Stomach smooth muscle (tissue), 2 donors: ENCODE measurements at regions not wholly inside any gene's neighbourhood (a gene's known extent, or its start where the extent isn't known, plus 50 kb on each side); places are given as distances from the start of the nearest gene placed in this dataset.

Experiments used
- H3K27ac ChIP-seq: one replicate; pipeline ENCODE4 v1.7.0; 2013; ENCODE audit warnings: mild to moderate bottlenecking, low read length, inconsistent platforms
- H3K27me3 ChIP-seq, 2 donors: one replicate each; pipeline ENCODE4 v1.7.0; 2013; ENCODE audit warnings: low read length in 2 of 2; ENCODE audit not compliant: insufficient read depth in 2 of 2, control insufficient read depth in 1 of 2
- H3K36me3 ChIP-seq, 2 donors: one replicate each; pipeline ENCODE4 v1.7.0; 2013; ENCODE audit warnings: low read length in 2 of 2; ENCODE audit not compliant: control insufficient read depth in 2 of 2, insufficient read depth in 2 of 2
- H3K4me1 ChIP-seq: one replicate; pipeline ENCODE4 v1.7.0; 2013; ENCODE audit warnings: low read length; ENCODE audit not compliant: control insufficient read depth, insufficient read depth
- H3K4me3 ChIP-seq, 2 donors: one replicate each; pipeline ENCODE4 v1.7.0; 2013; ENCODE audit warnings: low read length in 2 of 2
- H3K9ac ChIP-seq, 2 donors: one replicate each; pipeline ENCODE4 v1.7.0; 2013; ENCODE audit warnings: low read length in 2 of 2, mild to moderate bottlenecking in 1 of 2
- H3K9me3 ChIP-seq, 2 donors: one replicate each; pipeline ENCODE4 v1.7.0; 2013; ENCODE audit warnings: low read length in 2 of 2; ENCODE audit not compliant: control insufficient read depth in 2 of 2
- donor health status: healthy.
- donor health status: Pancreatic carcinoma.

DNA sequence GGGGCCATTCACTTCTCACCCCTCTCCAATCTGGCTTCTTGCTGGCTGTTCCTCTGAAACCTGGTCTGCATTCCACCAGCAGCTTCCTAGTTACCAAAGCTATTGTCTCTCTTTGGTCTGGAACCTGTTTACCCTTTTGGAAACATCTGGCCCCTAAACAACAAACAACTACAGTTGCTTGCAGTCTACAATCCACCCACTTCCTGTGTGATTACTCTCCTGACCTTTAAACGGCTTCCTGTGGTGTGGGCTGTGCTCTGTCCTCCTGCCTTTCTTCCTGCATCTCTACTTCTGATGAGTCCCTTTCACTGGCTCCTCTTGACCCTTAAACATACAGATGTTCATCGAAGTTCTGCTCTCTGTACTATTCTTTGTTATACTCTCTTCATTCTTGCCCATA, 303.8 kb downstream of the TDRD15 start:
- peaks cover 2% of the 10 kb centered on the region for H3K4me1 ChIP-seq

DNA sequence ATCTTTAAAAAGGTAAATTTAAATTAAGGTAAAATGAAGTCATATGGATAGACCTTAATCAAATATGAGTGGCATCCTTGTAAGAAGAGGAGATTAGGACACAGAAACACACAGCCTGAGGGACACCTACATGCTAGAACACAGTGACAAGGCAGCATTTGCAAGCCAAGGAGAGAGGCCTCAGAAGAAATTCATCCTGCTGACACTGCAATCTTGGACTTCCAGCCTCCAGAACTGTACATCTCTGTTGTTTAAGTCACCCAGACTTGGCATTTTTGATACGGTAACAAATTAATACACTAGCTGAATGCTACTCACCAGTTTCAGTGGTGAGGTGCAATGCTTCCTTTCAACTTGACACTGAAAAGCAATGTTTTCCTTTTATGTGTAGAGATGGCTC, 305.0 kb downstream of the TDRD15 start:
- Histone ChIP-seq H3K4me3 (no peak overlapping the region), H3K27me3 (no peaks in the 10 kb centered on the region), H3K9me3 (no peaks in the 10 kb centered on the region), H3K4me1 (peaks cover 2% of the 10 kb centered on the region), H3K36me3 (no peaks in the 10 kb centered on the region), H3K9ac (no peak overlapping the region), H3K27ac (no peak overlapping the region)

More for the DNA sequence above, 303.8 kb downstream of the TDRD15 start:
- Histone ChIP-seq H3K9me3 (peaks cover 3 to 4% of the 10 kb centered on the region in 2 donors), H3K4me3 (no peak overlapping the region), H3K36me3 (no peaks in the 10 kb centered on the region), H3K27ac (no peak overlapping the region), H3K27me3 (no peaks in the 10 kb centered on the region), H3K9ac (no peak overlapping the region)

GRCh38 chr2:21429747-21430146, 306.0 kb downstream of the TDRD15 start:
- H3K9ac ChIP-seq: no peak overlapping the region
- no peaks in the 10 kb centered on the region for H3K36me3 ChIP-seq
- no peak overlapping the region for H3K4me3 ChIP-seq
- H3K4me1 ChIP-seq: no peaks in the 10 kb centered on the region
- no peaks in the 10 kb centered on the region for H3K9me3 ChIP-seq
- H3K27me3 ChIP-seq: no peaks in the 10 kb centered on the region
- H3K27ac ChIP-seq: no peak overlapping the region

DNA sequence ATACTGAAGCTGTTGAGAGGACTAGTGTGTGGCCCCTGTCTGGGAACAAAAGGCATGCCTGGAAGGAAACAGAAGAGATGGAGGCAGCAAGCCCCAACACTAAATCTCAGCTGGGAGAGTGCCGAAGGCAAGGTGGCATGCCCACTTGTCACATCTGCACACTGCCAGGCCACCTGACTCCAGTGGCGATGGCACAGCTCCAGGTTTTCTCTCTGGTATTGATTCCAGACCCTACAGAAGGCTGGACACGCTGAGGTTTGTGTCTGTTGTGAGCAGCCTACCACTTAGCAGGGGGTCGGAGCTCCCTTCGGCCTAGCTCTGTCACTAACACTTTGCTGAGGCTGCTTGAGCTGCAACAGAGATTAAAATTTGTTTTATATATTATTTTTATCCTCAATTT, 307.3 kb downstream of the TDRD15 start:
- no peak overlapping the region for H3K9ac ChIP-seq
- no peak overlapping the region for H3K4me3 ChIP-seq
- no peak overlapping the region for H3K27ac ChIP-seq
- no peaks in the 10 kb centered on the region for H3K27me3 ChIP-seq
- no peaks in the 10 kb centered on the region for H3K4me1 ChIP-seq
- no peaks in the 10 kb centered on the region for H3K9me3 ChIP-seq
- no peaks in the 10 kb centered on the region for H3K36me3 ChIP-seq

GRCh38 chr2:21438949-21439348, 315.2 kb downstream of the TDRD15 start:
- H3K9me3 ChIP-seq: no peaks in the 10 kb centered on the region
- H3K27ac ChIP-seq: no peak overlapping the region
- no peak overlapping the region for H3K9ac ChIP-seq
- peaks cover 9% of the 10 kb centered on the region for H3K4me1 ChIP-seq
- no peak overlapping the region for H3K4me3 ChIP-seq
- H3K36me3 ChIP-seq: no peaks in the 10 kb centered on the region
- no peaks in the 10 kb centered on the region for H3K27me3 ChIP-seq

DNA sequence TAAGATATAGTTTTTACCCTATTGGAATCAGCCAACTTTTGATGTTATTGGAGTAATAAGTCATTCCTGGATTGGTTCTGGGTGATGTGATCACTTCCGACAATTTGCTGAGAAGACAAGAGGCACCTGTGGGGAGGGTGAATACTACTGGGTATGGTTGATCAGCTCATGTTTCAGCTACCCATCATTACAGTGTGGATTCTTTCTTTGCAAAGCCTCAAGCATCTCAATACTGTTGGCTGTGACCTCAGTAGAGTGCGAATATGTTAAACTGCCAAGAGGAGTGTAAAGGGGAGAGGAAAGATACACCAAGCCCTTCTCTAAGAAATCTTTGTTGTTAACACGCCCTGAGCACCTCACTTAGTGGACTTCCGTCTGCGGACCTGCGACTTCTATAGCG, 317.7 kb downstream of the TDRD15 start:
- H3K27me3 ChIP-seq: no peaks in the 10 kb centered on the region
- H3K9ac ChIP-seq: no peak overlapping the region
- peaks cover 11% of the 10 kb centered on the region for H3K4me1 ChIP-seq
- H3K9me3 ChIP-seq: no peaks in the 10 kb centered on the region
- H3K27ac ChIP-seq: no peak overlapping the region
- H3K36me3 ChIP-seq: no peaks in the 10 kb centered on the region
- no peak overlapping the region for H3K4me3 ChIP-seq

DNA sequence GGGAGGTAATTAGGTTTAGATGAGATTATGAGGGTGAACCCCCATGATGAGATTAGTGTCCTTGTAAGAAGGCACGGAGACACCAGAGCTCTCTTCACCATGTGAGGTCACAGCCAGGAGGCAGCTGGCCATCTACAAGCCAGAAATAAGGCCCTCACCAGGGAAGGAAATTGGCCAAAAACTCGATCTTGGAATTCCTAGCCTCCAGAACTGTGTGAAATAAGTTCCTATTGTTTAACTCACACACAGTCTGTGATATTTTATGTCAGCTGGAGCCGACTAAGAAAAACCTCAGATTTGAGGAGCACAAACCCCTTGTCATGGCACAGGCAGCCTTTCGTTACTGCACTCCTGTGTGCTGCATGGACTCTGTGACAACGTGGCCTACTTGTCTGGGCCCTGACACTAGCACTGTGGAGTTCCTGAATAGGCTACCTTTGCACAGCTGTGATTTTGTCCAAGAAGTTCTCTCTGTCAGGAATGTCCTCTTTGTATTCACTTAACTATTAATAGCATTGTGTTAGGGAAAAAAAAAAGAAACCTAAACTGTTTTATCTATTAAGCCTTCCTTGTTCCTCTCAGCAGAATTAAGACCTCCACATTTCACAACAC, 319.8 kb downstream of the TDRD15 start:
- Histone ChIP-seq H3K27ac (peak overlapping the region; percentile 62), H3K9me3 (no peaks in the 10 kb centered on the region), H3K9ac (no peak overlapping the region), H3K4me1 (peaks cover 11% of the 10 kb centered on the region), H3K4me3 (peak overlapping the region in 1 of 2 donors; percentile 29), H3K27me3 (no peaks in the 10 kb centered on the region), H3K36me3 (no peaks in the 10 kb centered on the region)

- H3K9ac ChIP-seq: no peak overlapping the region
- no peaks in the 10 kb centered on the region for H3K27me3 ChIP-seq
- no peak overlapping the region for H3K27ac ChIP-seq
- no peak overlapping the region for H3K4me3 ChIP-seq
- no peaks in the 10 kb centered on the region for H3K36me3 ChIP-seq
- peaks cover 8% of the 10 kb centered on the region for H3K4me1 ChIP-seq
- no peaks in the 10 kb centered on the region for H3K9me3 ChIP-seq
Observed at GRCh38 chr2:21449881-21450280, 326.1 kb downstream of the TDRD15 start.

DNA sequence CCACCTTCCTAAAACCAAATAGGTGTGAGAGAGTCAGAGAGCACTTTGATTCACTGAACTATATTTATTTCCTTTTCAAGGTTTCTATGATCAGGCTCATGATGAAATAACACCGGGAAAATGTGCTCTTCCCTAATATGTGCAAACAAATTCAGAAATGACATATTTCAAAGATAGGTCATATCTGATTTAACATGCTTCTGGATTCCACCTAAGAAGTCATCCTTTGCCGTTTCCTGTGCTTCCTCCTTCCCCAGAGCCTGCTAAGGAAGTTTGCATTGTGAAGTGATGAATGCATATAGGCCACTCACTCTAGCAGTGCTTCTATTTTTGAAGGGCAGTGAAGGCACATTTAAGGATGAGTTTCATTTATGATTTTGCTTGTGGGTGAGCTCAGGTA, 327.6 kb downstream of the TDRD15 start:
- no peak overlapping the region for H3K27ac ChIP-seq
- H3K9ac ChIP-seq: no peak overlapping the region
- no peaks in the 10 kb centered on the region for H3K9me3 ChIP-seq
- H3K4me1 ChIP-seq: peaks cover 8% of the 10 kb centered on the region
- H3K27me3 ChIP-seq: no peaks in the 10 kb centered on the region
- no peak overlapping the region for H3K4me3 ChIP-seq
- no peaks in the 10 kb centered on the region for H3K36me3 ChIP-seq

DNA sequence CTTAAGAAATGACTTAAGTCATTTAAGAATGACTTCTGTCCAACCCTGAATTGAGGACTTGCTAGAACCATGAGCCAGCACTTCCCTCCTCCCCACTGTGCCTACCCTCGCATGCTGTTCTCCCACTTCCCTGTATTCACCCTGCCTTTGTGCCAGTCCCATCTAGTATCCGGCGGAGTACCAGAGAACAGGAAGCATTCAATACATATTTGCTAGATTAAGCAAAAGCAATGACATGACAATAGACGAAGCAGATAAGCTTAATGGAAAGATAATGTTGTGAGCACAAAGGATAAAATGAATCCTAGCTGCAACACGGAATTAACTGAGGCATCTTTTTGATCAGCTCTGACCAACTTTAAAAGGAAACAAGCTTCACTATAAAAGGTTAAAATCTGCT, 328.5 kb downstream of the TDRD15 start:
- Histone ChIP-seq H3K27ac (no peak overlapping the region), H3K9me3 (no peaks in the 10 kb centered on the region), H3K4me1 (peaks cover 8% of the 10 kb centered on the region), H3K9ac (no peak overlapping the region), H3K4me3 (no peak overlapping the region), H3K36me3 (no peaks in the 10 kb centered on the region), H3K27me3 (no peaks in the 10 kb centered on the region)

- Histone ChIP-seq H3K4me1 (peaks cover 8% of the 10 kb centered on the region), H3K4me3 (no peak overlapping the region), H3K9me3 (no peaks in the 10 kb centered on the region), H3K27ac (no peak overlapping the region), H3K27me3 (no peaks in the 10 kb centered on the region), H3K36me3 (no peaks in the 10 kb centered on the region), H3K9ac (no peak overlapping the region)
Observed at GRCh38 chr2:21452678-21453077, 328.9 kb downstream of the TDRD15 start.
